DMS153 treated with DMSO at 0.1 percent for 48 hours (cell line): ENCODE measurements at regions not wholly inside any gene's neighbourhood (a gene's known extent, or its start where the extent isn't known, plus 50 kb on each side); places are given as distances from the start of the nearest gene placed in this dataset.

ENCODE experiments used
- DNase-seq: peaks from one replicate; lab custom pipeline; 2025; ENCODE audit not compliant: unreplicated experiment; lab: John Stamatoyannopoulos, UW

GRCh38 chr1:75074831-75075395 lies 59.3 kb upstream of the LHX8 start:
- DNase-seq: no peak

DNA sequence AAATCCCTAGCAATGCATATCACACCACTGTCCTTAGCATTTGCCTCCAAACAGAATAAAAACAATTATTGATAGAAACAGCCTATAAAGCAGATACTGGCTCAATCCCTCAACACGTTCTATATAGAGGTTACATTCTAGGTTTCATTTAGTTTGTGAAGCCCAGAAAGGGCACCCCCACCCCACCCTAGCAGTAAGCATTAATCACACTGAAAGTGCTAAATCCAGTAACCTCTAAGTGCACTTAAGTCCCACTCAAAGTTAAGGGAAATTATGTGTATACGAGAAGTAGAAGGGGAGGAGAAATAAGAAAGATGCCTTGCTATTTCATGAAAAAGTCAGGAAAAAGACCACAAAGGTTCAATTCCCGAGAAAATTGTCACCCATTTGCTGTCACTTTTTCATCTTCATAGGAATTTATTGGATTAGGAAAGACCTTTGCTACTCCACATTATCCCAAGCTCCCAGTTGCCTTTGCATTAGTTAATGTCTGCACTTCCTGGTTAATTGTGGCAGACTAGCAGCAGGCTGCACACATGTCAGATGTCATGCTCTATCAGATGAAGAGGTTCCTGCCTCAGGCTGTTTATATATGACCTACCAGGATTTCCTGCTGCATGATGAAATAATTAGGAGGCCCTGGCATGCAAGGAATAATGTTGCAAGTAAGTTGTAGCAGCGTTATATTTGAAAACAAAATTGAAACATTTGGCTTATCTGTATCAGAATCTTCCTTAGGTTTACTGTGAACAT lies 54.5 kb upstream of the LHX8 start:
- DNase-seq: peak; percentile 87

- DNase-seq: no peak
Observed at GRCh38 chr1:75083223-75083622, 51.0 kb upstream of the LHX8 start.

GRCh38 chr1:75083848-75084514 lies 50.2 kb upstream of the LHX8 start:
- no peak for DNase-seq
